IPS-11a (cell line): ENCODE measurements at regions not wholly inside any gene's neighbourhood (a gene's known extent, or its start where the extent isn't known, plus 50 kb on each side); places are given as distances from the start of the nearest gene placed in this dataset.
"Not testable (repeated sequence)": the region's sequence is repeated elsewhere in the genome, so short reads cannot be mapped to it uniquely, and the experiment has no call there.

ENCODE experiments used
- H3K4me3 ChIP-seq: one replicate; pipeline ENCODE4 v1.5.1; 2013; ENCODE audit warnings: low read depth, low read length, control low read depth

DNA sequence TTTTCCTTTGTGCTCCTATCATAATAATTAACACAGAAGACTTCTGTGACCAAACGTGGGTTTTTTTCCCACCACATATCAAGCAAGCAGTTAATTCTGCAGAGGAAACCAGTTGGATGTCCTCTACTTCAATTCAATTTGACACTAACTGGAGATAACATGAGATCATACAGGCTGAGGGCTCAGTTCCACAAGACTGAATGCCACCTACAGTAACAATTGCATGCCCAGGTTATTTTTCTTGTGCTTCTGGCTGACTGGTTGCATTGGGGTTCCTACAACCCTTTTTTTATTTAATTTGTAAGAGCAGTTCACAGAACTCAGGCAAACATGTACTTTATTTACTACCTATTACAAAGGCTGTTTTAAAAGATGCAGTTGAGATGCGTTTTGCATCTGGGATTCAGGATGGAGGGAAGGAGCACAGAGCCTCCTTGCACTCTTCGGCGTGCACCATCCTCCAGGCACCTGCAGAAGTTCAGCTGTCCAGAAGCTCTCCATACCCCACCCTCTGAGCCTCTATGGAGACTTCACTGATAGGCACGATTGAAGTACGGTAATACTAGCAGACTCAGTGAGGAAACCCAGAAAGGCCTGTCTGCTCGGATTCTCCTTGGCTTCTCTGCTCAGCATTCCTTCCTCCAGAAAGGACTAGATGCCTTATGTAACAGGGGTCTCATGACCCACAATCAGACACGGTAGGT, 425.2 kb upstream of the CDH9 start:
- H3K4me3 ChIP-seq: no peak overlapping the region

DNA sequence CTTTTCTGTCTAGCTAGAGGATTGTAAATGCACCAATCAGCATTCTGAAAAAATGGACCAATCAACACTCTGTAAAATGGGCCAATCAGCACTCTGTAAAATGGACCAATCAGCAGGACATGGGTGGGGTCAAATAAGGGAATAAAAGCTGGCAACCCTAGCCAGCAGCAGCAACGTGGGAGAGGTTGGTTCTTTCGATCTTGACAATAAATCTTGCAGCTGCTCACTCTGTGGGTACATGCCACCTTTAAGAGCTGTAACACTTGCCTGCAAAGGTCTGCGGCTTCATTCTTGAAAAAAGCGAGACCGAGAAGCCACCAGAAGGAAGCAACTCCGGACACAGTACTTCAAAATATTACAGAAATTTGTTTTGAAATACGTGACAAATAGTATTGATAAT, 424.6 kb upstream of the CDH9 start:
- no peak overlapping the region for H3K4me3 ChIP-seq

DNA sequence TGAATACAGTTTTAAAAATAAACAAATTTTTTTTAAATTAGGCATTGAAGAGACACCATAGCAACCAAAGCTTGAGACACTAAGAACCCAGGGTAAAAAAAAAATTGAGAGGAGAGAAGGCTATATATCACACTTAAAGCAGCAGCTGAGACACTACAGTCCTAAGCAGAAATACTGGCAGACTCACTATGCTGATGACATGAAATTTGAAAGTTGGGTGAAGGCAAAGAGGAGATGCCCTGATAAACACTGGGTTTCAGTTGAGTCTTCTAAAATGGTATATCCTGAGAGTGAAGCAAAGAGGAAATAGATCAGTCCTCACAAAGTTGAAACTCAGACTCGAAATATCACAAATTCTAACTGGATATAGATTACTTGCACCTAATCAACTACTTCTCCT, 419.9 kb upstream of the CDH9 start:
- H3K4me3 ChIP-seq: no peak overlapping the region

DNA sequence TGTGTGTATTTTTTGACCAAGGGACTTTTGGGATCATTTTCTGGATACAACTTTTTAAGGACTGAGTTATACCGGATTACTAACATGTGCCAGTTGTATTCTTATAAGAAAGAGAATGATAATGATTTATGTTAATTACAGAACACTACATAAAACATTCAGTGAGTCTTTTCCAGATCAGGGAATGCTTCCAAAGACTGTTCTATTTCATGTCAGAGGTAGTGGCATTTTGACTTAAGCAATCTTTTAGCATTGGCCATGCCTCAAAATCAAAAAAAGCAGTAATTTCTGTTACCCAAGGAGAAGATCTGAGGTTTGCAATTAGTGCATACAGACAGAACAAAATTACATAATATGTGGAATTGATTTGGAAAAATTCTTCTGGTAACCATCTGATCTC, 413.0 kb upstream of the CDH9 start:
- no peak overlapping the region for H3K4me3 ChIP-seq

DNA sequence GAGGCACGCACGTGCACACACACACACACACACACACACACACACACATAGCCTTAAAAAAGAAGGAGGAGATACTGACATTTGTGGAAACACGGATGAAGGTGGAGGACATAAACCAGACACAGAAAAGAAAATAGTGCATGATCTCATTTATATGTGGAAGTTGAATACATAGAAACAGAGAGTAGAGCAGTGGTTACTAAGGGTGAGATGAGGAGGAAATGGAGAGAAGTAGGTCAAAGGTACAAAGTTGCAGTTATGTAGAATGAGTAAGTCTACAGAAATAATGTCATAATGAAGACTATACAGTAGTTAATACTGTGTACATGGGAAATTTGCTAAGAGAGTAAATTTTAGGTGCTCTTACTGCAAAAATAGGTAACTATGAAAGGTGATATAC, 412.2 kb upstream of the CDH9 start:
- no peak overlapping the region for H3K4me3 ChIP-seq

DNA sequence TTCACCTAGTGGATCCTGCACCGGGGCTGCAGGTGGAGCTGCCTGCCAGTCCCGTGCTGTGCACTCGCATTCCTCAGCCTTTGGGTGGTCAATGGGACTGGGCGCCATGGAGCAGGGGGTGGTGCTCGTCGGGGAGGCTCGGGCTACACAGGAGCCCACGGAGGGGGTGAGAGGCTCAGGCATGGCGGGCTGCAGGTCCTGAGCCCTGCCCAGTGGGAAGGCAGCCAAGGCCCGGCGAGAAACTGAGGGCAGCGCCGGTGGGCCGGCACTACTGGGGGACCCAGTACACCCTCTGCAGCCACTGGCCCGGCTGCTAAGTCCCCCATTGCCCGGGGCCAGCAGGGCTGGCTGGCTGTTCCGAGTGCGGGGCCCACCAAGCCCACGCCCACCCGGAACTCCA, 401.0 kb upstream of the CDH9 start:
- H3K4me3 ChIP-seq: not testable (repeated sequence)

DNA sequence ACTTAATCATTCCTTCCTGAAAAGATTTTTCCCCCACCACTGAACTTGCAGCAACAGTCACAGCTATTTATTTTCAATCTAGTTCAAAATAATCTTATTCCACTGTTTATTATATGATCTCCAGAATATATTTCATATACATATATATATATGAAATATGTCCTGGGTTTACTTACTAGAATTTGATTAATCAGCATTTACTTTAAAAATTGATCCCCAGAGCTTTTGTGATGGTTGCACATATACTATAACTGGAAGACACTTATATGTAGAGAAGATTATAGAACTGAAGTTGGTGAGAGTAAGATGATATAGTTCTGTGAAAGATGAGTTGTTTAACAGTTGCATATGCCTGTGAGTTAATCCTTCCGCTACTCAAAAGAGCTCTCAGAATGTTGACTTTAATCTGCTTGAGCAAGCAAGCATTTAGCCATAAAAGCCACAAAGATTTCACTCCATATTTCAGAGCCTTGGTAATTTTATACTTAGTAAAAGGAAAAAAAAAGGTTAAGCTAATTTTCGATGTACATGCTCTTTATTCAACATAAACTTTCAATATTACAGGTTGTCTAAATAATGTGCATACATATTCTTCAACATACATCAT, 399.3 kb upstream of the CDH9 start:
- H3K4me3 ChIP-seq: no peak overlapping the region

DNA sequence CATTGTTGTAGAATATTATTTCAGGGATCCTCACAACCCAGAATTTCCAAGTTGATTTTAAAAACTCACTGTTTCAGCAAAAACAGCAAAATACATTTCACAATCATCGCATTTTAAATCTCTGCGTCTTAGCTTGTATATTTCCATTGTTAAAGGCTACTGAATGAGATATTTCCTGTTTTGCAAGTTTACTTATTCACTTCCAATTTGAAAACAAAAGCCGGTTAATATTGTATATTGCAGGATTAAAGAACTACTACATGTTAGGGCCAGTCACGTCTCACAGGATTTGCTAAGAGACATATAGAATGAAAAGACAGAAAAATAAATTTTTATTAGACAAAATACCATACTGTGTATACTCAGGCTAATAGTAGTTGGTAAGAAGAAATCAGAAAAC, 395.9 kb upstream of the CDH9 start:
- no peak overlapping the region for H3K4me3 ChIP-seq

DNA sequence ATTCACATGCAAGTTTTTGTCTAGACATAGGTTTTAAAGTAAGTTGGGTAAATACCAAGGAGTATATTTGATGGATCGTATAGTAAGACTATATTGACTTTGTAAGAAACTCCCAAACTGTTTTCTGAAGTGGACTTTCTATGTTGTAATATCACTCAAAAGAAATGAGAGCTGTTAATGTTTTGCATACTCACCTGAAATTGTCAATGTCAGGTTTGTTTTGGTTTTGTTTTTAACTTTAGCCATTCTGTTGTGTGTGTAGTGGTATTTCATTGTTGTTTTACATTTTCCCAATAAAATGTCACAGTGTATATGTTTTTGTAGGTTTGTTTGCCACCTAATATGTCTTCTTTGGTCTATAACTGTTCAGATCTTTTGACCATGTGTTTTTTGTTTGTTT, 375.7 kb upstream of the CDH9 start:
- H3K4me3 ChIP-seq: no peak overlapping the region

DNA sequence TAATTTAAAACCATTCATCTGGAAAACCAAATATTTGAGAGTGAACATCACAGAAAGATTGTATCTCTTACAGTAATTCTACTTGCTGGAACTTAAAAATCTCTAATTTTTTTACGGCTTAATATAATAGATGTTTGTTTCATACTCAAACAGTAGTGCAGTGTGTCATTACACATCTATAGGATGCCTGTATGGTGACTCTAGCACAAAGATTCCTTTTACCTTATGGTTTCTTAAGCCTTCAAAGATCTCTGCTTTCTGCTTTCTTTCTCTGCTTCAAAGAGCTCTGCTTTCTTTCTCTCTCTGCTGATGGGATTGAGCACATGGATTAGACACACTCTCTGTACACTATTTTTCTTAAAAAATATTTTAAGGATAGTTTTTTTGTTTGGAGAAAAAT, 374.0 kb upstream of the CDH9 start:
- H3K4me3 ChIP-seq: no peak overlapping the region

DNA sequence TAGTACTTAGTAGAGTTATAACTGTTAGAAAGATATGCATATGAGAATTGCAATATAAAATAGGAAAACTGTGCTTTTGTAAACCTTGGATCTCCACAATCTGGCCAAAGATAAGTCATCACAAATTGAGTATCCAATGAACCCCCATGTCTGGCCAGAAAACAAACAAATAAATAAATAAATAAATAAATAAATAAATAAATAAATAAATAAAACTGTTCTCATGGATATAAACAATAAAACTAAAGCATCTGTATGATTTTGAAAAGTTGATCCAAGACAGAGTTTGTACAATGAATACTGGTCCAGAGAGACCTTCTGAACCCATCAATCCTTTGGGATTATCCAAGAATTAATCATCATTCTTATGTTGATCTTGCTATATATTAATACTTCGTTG, 367.6 kb upstream of the CDH9 start:
- no peak overlapping the region for H3K4me3 ChIP-seq

DNA sequence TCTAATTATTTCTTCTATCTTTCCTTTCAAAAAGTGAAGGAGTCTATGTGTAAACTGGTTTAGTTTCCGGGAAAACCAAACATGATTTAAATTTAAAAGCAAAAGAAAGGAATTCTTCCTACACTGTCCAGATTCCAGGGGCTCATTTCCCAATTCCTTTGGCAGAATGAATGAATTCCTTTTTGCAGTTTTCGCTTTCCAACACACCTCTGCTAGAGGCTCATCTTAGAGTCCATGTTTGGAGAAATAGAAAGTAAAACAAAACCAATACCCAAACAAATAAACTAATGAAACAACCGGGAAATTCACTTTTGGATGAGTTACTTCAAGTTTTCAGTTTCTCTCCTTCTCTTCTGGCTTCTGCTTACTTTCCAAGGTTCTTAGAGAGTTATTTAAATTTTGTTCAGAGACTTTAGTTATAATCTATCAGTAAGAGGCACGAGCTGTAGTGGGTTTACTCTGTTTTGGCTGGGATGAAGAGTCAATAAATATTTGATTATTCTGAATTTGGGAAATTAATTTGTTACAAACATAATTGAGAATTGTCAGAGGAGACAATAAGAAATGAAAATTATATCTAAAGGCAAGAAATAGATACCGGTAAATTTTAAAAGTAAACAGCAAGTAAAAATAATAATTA, 365.0 kb upstream of the CDH9 start:
- H3K4me3 ChIP-seq: no peak overlapping the region

DNA sequence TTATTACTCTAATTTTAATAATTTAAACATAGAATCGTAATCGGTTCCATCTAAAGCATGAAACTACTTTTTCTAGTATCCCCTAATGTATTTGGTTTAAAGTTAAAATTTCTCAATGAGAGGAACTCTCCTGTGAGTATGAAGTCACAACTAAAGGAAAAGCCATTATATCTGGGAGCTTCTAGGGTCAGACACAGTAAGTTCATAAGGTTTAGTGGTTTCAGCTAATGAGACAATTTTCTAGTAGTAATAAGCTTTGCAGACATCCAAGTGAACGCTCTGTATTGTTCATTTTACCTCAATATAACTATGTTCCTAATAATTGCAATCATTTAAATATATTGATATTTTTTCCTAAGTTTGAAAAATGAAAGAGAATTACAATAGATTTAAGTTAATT, 364.4 kb upstream of the CDH9 start:
- H3K4me3 ChIP-seq: no peak overlapping the region

DNA sequence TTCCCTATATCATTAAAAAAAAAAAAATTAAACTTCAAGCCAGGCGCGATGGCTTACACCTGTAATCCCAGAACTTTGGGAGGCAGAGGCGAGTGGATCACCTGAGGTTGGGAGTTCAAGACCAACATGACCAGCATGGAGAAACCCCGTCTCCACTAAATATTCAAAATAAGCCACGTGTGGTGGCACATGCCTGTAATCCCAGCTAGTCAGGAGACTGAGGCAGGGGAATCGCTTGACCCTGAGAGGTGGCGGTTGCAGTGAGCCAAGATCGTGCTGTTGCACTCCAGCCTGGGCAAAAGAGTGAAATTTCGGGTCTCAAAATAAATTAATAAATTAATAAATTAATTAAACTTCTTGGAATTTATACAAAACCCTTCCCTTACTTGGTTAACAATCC, 358.6 kb upstream of the CDH9 start:
- H3K4me3 ChIP-seq: no peak overlapping the region

DNA sequence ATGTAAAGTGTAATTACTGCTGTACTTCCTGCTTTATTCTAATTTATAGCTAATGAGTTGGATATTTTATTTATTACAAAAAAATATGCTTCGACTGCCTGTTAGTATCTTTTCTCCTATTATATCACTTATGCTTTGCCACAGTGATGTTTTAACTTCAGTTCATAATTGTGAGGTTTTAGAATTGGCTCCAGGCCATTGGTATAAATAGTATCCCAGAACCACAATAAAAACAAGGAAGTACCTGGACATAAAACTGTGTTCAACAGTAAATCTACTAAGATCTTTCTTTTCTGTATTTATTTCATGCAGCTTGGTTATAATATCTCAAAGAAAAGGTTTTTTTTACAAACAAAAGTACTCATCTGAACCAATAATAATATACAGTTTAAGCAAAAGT, 354.3 kb upstream of the CDH9 start:
- H3K4me3 ChIP-seq: no peak overlapping the region

DNA sequence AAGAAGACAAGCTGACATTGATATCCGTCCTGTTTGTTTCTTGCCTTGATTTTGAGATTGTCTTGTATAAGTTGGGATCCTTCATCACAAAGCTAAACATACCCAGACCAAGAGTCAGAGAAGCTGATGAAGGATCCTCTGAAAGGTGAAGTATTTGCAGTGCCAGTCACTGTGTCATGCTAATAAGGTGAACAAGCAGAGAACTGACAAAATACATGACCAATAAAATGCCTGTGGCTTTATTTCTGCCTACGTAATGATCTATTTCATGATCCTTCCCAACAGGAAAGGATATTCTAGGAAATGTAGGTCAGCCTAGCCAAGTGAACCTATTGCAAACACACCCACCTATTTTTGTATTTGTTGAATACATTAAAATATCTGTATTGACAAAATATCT, 351.3 kb upstream of the CDH9 start:
- H3K4me3 ChIP-seq: no peak overlapping the region

DNA sequence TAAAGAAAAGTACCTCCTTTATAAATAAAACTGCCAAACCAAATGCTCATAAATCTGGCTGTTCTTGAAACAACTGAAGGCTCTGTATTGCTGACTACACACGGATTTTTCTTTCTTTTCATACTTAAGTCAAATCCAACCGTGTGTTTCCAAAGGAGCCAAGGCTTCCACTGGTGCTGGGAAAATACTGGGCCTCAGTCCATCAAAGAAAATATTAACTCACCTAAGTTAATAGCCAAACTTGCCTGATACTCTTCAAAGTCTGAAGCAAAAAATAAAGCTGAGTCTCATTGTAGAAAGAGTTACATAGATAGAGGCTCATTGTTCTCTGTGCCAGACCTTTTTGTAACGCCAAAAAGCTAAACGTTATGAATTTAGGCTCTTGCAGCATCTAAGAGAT, 350.4 kb upstream of the CDH9 start:
- no peak overlapping the region for H3K4me3 ChIP-seq

DNA sequence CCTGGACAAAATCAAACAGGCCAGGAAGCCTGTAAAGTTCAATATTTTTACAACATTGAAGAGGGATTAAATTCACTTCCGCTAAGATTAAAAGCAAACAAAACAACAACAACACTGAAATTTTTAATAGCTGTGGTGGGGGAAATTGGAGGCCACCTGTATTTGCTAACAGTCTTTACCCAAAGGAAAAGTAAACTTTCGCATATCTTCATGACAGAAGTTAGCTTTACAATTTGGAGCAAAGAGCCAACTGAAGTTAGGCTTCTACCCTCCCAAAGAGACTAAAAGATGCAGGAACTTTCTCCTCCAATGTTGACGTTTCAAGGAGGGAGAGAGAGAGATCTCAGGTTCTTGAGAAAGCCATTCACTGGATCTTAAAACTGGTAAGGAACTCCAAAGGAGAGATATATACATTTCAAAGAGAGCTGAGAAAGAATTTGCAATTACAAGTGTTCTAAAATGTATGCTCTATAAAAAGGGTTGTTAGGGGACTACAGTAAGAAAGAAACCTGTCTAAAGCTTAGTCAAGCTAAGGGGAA, 349.2 kb upstream of the CDH9 start:
- H3K4me3 ChIP-seq: no peak overlapping the region

DNA sequence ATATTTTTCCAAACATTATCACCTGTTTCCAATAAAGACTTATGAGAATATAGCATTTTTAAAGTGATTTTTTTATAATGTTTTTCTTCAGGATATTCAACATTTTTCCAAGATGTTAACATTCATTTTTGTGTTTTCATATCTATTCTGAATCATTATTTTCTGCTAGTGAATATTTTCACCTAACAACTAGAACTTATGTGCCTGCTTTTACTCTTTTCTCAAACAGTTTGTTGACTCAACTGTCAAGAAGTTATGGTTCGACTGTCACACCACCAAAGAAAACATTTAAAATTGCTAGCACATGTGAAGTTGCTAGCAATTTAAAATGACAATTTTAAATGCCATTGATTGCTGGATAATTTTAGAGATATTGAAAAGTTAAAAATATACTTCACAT, 343.3 kb upstream of the CDH9 start:
- H3K4me3 ChIP-seq: no peak overlapping the region

DNA sequence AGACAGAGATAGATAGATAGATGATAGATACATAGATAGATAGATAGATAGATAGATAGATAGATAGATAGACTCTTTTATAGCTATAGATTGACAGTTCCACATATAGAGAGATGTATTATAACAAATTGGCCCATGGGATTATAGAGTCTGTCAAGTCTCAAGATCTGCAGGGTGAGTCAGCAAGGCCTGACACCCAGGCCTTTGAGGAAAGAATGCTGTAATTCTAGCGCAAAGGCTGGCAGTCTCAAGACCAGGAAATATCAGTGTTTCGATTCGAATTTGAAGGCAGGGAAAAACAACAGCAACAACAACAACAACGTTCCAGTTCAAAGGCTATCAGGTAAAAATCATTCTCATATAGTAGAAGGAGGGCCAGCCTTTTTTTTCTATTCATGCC, 339.2 kb upstream of the CDH9 start:
- H3K4me3 ChIP-seq: no peak overlapping the region

DNA sequence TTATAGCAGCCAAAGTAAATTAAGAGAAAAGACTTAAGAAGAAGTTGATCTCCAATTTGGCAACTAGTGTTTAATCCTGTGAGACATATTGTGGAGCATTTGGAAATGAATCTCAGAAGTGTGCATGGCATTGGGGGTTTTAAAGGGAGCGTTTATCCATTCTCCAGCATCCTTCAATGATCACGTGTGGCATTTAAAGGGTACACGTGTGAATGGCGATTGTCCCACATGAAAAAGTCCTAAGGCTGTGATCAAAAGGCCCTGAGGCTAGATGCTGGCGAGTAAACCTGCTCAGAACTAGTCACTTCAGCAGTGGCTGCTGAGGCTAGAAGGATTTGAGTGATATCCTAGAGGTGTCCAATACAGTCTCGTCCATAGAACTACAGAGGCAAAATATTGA, 315.6 kb upstream of the CDH9 start:
- no peak overlapping the region for H3K4me3 ChIP-seq

DNA sequence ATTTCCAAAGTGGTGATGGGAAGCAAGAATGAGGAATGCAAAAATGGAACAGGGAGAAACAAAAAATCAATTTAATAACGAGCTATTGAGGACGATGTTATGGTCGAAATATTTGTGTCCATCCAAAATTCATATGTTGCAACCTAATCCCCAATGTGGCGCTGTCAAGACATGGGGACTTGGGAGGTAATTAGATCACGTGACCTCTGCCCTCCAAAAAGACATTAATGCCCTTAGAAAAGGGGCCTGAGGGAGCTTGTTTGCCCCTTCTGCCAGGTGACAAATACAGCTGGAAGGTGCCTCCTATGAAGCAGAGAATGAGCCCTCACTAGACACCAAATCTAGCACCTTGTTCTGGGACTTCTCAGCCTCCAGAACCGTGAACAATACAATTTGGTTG, 315.2 kb upstream of the CDH9 start:
- H3K4me3 ChIP-seq: no peak overlapping the region
